ENCODE measurements at regions not wholly inside any gene's neighbourhood (a gene's known extent, or its start where the extent isn't known, plus 50 kb on each side); places are given as distances from the start of the nearest gene placed in this dataset.
"Not testable (repeated sequence)": the region's sequence is repeated elsewhere in the genome, so short reads cannot be mapped to it uniquely, and the experiment has no call there.

- no peak overlapping the region for H3K4me3 ChIP-seq (ENCODE audit: insufficient read depth, low read depth, low read length)
- H3K27me3 ChIP-seq (ENCODE audit: control insufficient read depth, insufficient read depth, low read length) = peaks cover 2% of the 10 kb centered on the region; the same call in 1 of the 2 replicates
- peak; percentile 55 for DNase-seq
- no peaks in the 10 kb centered on the region for H3K36me3 ChIP-seq (replicated peaks; ENCODE audit: control insufficient read depth, insufficient read depth, low read length)
Observed at GRCh38 chr15:69604072-69604411, 151.4 kb downstream of the RPLP1 start.

DNA sequence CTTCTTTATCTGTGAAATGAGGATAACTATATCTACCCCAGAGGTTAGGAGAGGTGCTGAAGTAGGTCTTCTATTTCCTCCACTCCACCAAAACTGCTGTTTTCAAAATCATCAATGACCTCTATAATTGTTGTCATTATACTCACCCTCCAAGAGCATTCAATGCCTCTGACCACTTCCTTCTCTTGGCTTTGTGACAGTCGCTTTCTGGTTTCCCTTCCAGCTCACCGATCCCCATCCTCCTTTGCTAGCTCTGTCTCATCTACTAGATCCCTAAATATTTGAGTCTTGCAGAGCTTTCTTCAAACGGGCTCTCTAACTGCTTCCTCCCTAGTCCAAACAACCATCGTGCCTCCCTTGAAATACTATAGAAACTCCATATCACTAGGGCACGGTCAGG lies 153.5 kb downstream of the RPLP1 start:
- no peak for DNase-seq
- Histone ChIP-seq H3K4me3 (ENCODE audit: insufficient read depth, low read depth, low read length) (no peak overlapping the region), H3K27me3 (ENCODE audit: control insufficient read depth, insufficient read depth, low read length) (no peaks in the 10 kb centered on the region; the same call in 1 of the 2 replicates), H3K36me3 (replicated peaks; ENCODE audit: control insufficient read depth, insufficient read depth, low read length) (no peaks in the 10 kb centered on the region)

GRCh38 chr15:69606921-69607500 lies 154.4 kb downstream of the RPLP1 start:
- no peaks in the 10 kb centered on the region for H3K36me3 ChIP-seq (replicated peaks; ENCODE audit: control insufficient read depth, insufficient read depth, low read length)
- DNase-seq = no peak
- no peak overlapping the region for H3K4me3 ChIP-seq (ENCODE audit: insufficient read depth, low read depth, low read length)
- no peaks in the 10 kb centered on the region; the same call in 1 of the 2 replicates for H3K27me3 ChIP-seq (ENCODE audit: control insufficient read depth, insufficient read depth, low read length)

DNA sequence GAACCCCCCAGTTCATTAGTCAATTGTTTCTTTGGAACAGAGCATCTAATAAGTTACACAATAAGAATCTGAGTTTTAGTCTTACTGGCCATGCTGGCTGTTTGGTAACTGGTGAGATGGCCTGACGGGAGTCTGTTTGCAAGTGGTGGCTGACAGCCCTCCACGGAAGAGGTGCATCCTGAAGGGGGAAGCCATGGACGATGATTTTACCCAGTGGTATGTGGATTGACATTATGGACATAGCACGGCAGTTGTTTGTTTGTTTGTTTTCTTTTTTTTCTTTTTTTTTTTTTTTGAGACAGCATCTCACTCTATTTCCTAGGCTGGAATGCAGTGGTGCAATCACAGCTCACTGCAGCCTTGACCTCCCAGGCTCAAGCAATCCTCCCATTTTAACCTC lies 156.0 kb downstream of the RPLP1 start:
- no peak for DNase-seq
- Histone ChIP-seq H3K4me3 (ENCODE audit: insufficient read depth, low read depth, low read length) (no peak overlapping the region), H3K36me3 (replicated peaks; ENCODE audit: control insufficient read depth, insufficient read depth, low read length) (no peaks in the 10 kb centered on the region), H3K27me3 (ENCODE audit: control insufficient read depth, insufficient read depth, low read length) (no peaks in the 10 kb centered on the region)

- DNase-seq = no peak
- no peaks in the 10 kb centered on the region for H3K36me3 ChIP-seq (replicated peaks; ENCODE audit: control insufficient read depth, insufficient read depth, low read length)
- H3K4me3 ChIP-seq (ENCODE audit: insufficient read depth, low read depth, low read length) = no peak overlapping the region
- no peaks in the 10 kb centered on the region for H3K27me3 ChIP-seq (ENCODE audit: control insufficient read depth, insufficient read depth, low read length)
Observed at GRCh38 chr15:69609176-69609575, 156.6 kb downstream of the RPLP1 start.

- Histone ChIP-seq H3K27me3 (ENCODE audit: control insufficient read depth, insufficient read depth, low read length) (no peaks in the 10 kb centered on the region), H3K4me3 (ENCODE audit: insufficient read depth, low read depth, low read length) (no peak overlapping the region)
Observed at GRCh38 chr15:69609776-69610175, 157.2 kb downstream of the RPLP1 start.

DNA sequence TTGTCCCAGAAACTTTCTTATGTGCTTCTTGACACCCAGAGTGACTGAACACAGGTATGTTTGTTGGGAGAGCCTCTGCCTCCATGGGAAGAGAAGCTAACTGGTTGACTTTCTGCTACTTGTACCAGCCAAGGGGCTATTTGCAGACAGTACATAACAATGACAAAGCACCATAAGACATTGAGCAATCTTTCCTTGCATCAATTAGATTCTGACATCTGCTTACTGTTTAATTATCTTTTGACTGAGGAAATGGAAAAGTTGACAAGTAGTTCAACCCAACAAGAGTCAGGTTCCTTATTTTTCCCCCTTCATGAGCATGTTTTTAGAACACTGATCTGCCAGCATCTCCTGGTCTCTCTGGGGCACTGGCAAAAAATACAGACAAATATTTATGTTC lies 157.7 kb downstream of the RPLP1 start:
- Histone ChIP-seq H3K27me3 (ENCODE audit: control insufficient read depth, insufficient read depth, low read length) (no peaks in the 10 kb centered on the region), H3K4me3 (ENCODE audit: insufficient read depth, low read depth, low read length) (no peak overlapping the region), H3K36me3 (replicated peaks; ENCODE audit: control insufficient read depth, insufficient read depth, low read length) (no peaks in the 10 kb centered on the region)
- no peak for DNase-seq

More at GRCh38 chr15:69609776-69610175, 157.2 kb downstream of the RPLP1 start:
- no peaks in the 10 kb centered on the region for H3K36me3 ChIP-seq (replicated peaks; ENCODE audit: control insufficient read depth, insufficient read depth, low read length)
- DNase-seq = no peak

GRCh38 chr15:69610858-69611257 lies 158.2 kb downstream of the RPLP1 start:
- no peak for DNase-seq
- Histone ChIP-seq H3K36me3 (replicated peaks; ENCODE audit: control insufficient read depth, insufficient read depth, low read length) (no peaks in the 10 kb centered on the region), H3K27me3 (ENCODE audit: control insufficient read depth, insufficient read depth, low read length) (no peaks in the 10 kb centered on the region), H3K4me3 (ENCODE audit: insufficient read depth, low read depth, low read length) (no peak overlapping the region)

- Histone ChIP-seq H3K4me3 (ENCODE audit: insufficient read depth, low read depth, low read length) (no peak overlapping the region), H3K27me3 (ENCODE audit: control insufficient read depth, insufficient read depth, low read length) (no peaks in the 10 kb centered on the region), H3K36me3 (replicated peaks; ENCODE audit: control insufficient read depth, insufficient read depth, low read length) (no peaks in the 10 kb centered on the region)
- DNase-seq = no peak
Observed at GRCh38 chr15:69612112-69612511, 159.5 kb downstream of the RPLP1 start.

- Histone ChIP-seq H3K36me3 (replicated peaks; ENCODE audit: control insufficient read depth, insufficient read depth, low read length) (no peaks in the 10 kb centered on the region), H3K4me3 (ENCODE audit: insufficient read depth, low read depth, low read length) (no peak overlapping the region), H3K27me3 (ENCODE audit: control insufficient read depth, insufficient read depth, low read length) (no peaks in the 10 kb centered on the region)
- DNase-seq = no peak
Observed at GRCh38 chr15:69613182-69613581, 160.6 kb downstream of the RPLP1 start.

- Histone ChIP-seq H3K27me3 (ENCODE audit: control insufficient read depth, insufficient read depth, low read length) (no peaks in the 10 kb centered on the region), H3K36me3 (replicated peaks; ENCODE audit: control insufficient read depth, insufficient read depth, low read length) (no peaks in the 10 kb centered on the region), H3K4me3 (ENCODE audit: insufficient read depth, low read depth, low read length) (no peak overlapping the region)
- DNase-seq = no peak
Observed at GRCh38 chr15:69613988-69614387, 161.4 kb downstream of the RPLP1 start.

DNA sequence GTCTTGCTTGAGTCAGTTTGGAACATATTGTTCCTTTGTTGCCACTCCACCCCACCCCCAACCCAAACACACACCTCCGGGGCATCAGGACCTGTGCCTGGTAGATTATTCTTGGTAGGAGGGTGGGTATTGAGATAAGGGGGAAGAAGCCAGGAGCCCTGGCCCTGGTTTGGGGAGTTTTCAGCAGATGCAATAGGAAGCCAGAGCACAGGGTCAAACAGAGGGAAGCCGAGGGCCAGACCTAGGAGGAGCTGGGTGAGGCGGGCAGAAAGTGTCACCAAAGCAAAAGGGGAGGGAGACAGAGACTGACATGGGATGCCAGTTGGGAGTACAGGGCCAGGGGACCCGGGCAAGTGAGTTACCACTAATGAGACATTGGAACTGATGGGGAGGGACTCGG lies 163.1 kb downstream of the RPLP1 start:
- H3K4me3 ChIP-seq (ENCODE audit: insufficient read depth, low read depth, low read length) = no peak overlapping the region
- DNase-seq = no peak
- H3K27me3 ChIP-seq (ENCODE audit: control insufficient read depth, insufficient read depth, low read length) = no peaks in the 10 kb centered on the region
- H3K36me3 ChIP-seq (replicated peaks; ENCODE audit: control insufficient read depth, insufficient read depth, low read length) = no peaks in the 10 kb centered on the region

GRCh38 chr15:69616558-69616957 lies 163.9 kb downstream of the RPLP1 start:
- Histone ChIP-seq H3K27me3 (ENCODE audit: control insufficient read depth, insufficient read depth, low read length) (no peaks in the 10 kb centered on the region), H3K36me3 (replicated peaks; ENCODE audit: control insufficient read depth, insufficient read depth, low read length) (no peaks in the 10 kb centered on the region)
- DNase-seq = no peak

GRCh38 chr15:69617144-69617543 lies 164.5 kb downstream of the RPLP1 start:
- H3K27me3 ChIP-seq (ENCODE audit: control insufficient read depth, insufficient read depth, low read length); H3K36me3 ChIP-seq (replicated peaks; ENCODE audit: control insufficient read depth, insufficient read depth, low read length); H3K4me3 ChIP-seq (ENCODE audit: insufficient read depth, low read depth, low read length); DNase-seq: not testable (repeated sequence)

More at GRCh38 chr15:69616558-69616957, 163.9 kb downstream of the RPLP1 start:
- H3K4me3 ChIP-seq (ENCODE audit: insufficient read depth, low read depth, low read length) = no peak overlapping the region

DNA sequence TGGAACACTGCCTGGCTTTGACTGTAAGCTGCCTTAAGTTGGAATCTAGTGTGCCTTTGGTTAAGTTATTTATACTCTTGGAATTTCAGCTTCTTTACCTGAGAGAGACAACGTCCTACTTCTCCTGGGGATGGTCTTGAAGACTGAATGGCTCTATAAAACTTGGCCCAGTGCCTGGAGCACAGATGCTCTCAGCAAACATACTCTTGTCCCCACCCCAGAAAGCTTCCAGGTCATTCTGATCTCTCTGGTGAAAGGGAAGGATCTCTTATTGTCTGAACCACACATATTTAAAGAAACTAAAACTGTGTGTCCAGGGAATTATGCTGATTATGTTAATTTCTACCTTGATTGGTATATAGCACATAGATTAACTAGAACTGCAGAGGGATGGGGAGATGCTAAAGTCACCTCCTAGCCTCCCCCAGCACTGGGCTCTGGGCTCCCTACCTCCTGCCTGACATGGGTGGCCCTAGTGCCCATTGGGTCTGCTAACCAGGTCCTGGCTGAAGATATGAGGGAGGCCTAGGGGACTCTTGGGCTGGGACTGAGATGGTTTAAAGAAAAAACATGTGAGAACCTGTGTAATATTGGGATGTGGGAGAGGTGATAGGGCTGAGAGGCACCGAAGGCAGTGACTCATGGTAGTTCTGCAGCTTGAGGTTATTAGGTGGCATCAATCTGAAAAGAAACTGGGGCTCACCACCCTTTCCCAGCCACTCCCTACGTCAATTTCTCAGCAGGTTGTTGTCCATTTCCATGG lies 171.0 kb downstream of the RPLP1 start:
- no peak for DNase-seq
- Histone ChIP-seq H3K36me3 (replicated peaks; ENCODE audit: control insufficient read depth, insufficient read depth, low read length) (no peaks in the 10 kb centered on the region), H3K4me3 (ENCODE audit: insufficient read depth, low read depth, low read length) (no peak overlapping the region), H3K27me3 (ENCODE audit: control insufficient read depth, insufficient read depth, low read length) (no peaks in the 10 kb centered on the region)
